A673 (cell line): ENCODE measurements at regions not wholly inside any gene's neighbourhood (a gene's known extent, or its start where the extent isn't known, plus 50 kb on each side); places are given as distances from the start of the nearest gene placed in this dataset.

Source experiments
- BruUV-seq: library from RNA; stranded (reverse); fragments of 400-500 nt; replicated peaks from 2 replicates; lab custom pipeline; 2021; lab: Mats Ljungman, UMichigan
- CTCF ChIA-PET: fragments of 300-600 bp; sonication (Branson Sonifier 250); formaldehyde crosslinking; loops from one replicate; lab custom pipeline; 2022; ENCODE audit warnings: antibody characterized with exemption; lab: Charles Lee
- POLR2A ChIA-PET: fragments of 300-600 bp; sonication (Branson Sonifier 250); formaldehyde crosslinking; loops from one replicate; lab custom pipeline; 2022; ENCODE audit warnings: antibody characterized with exemption; ENCODE audit not compliant: low non-redundant PET; lab: Charles Lee
- DNase-seq: peaks from one replicate; pipeline ENCODE4 v3.0.0-alpha.2; 2015; ENCODE audit warnings: low spot score
- H3K27ac ChIP-seq: fragments of 200-600 bp; sonication (generic); 2 replicates; pipeline ENCODE4 v1.5.1; 2016; ENCODE audit warnings: mixed run types, low read depth, mild to moderate bottlenecking, mixed read lengths, antibody characterized with exemption, low read length; ENCODE audit not compliant: poor library complexity, severe bottlenecking
- H3K27me3 ChIP-seq: fragments of 200-600 bp; sonication (generic); replicated peaks from 2 replicates; pipeline ENCODE4 v1.6.1; 2017; ENCODE audit warnings: mixed run types, low read depth, mild to moderate bottlenecking, mixed read lengths, antibody characterized with exemption, low read length; ENCODE audit not compliant: insufficient read depth, poor library complexity
- H3K36me3 ChIP-seq: fragments of 200-600 bp; sonication (generic); 2 replicates; pipeline ENCODE4 v1.6.1; 2016; ENCODE audit warnings: mixed run types, mild to moderate bottlenecking, mixed read lengths, antibody characterized with exemption, low read length; ENCODE audit not compliant: insufficient read depth, poor library complexity, severe bottlenecking
- H3K4me1 ChIP-seq: fragments of 200-600 bp; sonication (generic); 2 replicates; pipeline ENCODE4 v1.6.1; 2017; ENCODE audit warnings: mixed run types, mild to moderate bottlenecking, mixed read lengths, antibody characterized with exemption, low read length; ENCODE audit not compliant: insufficient read depth, poor library complexity, severe bottlenecking
- H3K4me3 ChIP-seq: fragments of 200-600 bp; sonication (generic); 2 replicates; pipeline ENCODE4 v1.5.1; 2016; ENCODE audit warnings: low read depth, mixed run types, mild to moderate bottlenecking, mixed read lengths, low read length; ENCODE audit not compliant: poor library complexity, severe bottlenecking
- H3K9me3 ChIP-seq: fragments of 200-600 bp; sonication (generic); 2 replicates; pipeline ENCODE4 v1.6.1; 2016; ENCODE audit warnings: mixed run types, low read depth, mild to moderate bottlenecking, mixed read lengths, antibody characterized with exemption, low read length; ENCODE audit not compliant: poor library complexity, severe bottlenecking
- CTCF ChIP-seq: fragments of 300-800, 200-600 bp; sonication (generic); conservative IDR thresholded peaks from 2 replicates; pipeline ENCODE4 v1.5.1; 2017; ENCODE audit warnings: low read depth, mild to moderate bottlenecking, antibody characterized with exemption, low read length, moderate library complexity, mixed read lengths
- EZH2 ChIP-seq: fragments of 200-600 bp; sonication (generic); IDR thresholded peaks from 2 replicates; pipeline ENCODE4 v1.6.1; 2017; ENCODE audit warnings: borderline replicate concordance, low read depth, mild to moderate bottlenecking, mixed read lengths, antibody characterized with exemption, low read length; ENCODE audit not compliant: poor library complexity, severe bottlenecking
- intact Hi-C: fragments of 100-400 bp; cut with micrococcal nuclease; formaldehyde crosslinking; loops from one replicate; pipeline ENCODE4 v1.10.0; 2022; ENCODE audit not compliant: unreplicated experiment

GRCh38 chr7:84591897-84592296 is 397.3 kb upstream of the SEMA3A start:
- no peaks in the 10 kb centered on the region for H3K27me3 ChIP-seq
- POLR2A ChIA-PET = no interaction called here
- H3K4me3 ChIP-seq = no peak overlapping the region
- BruUV-seq = no TSS peak
- H3K27ac ChIP-seq = no peak overlapping the region
- no peak for DNase-seq
- H3K36me3 ChIP-seq = no peaks in the 10 kb centered on the region
- CTCF ChIA-PET = no interaction called here
- intact Hi-C loops = no loop called here
- H3K9me3 ChIP-seq = no peaks in the 10 kb centered on the region
- H3K4me1 ChIP-seq = no peaks in the 10 kb centered on the region
- TF ChIP-seq CTCF = no peak
- no peak for TF ChIP-seq EZH2

- Histone ChIP-seq H3K27me3 (no peaks in the 10 kb centered on the region), H3K9me3 (no peaks in the 10 kb centered on the region), H3K36me3 (no peaks in the 10 kb centered on the region), H3K27ac (no peak overlapping the region), H3K4me1 (no peaks in the 10 kb centered on the region), H3K4me3 (no peak overlapping the region)
- CTCF ChIA-PET = no interaction called here
- no peak for TF ChIP-seq EZH2
- TF ChIP-seq CTCF = no peak
- intact Hi-C loops = no loop called here
- DNase-seq = no peak
- POLR2A ChIA-PET = no interaction called here
- BruUV-seq = no TSS peak
These were observed 394.4 kb upstream of the SEMA3A start for GRCh38 chr7:84589012-84589411.

GRCh38 chr7:84583331-84583730 is 388.7 kb upstream of the SEMA3A start:
- Histone ChIP-seq H3K27ac (no peak overlapping the region), H3K4me3 (no peak overlapping the region), H3K9me3 (no peaks in the 10 kb centered on the region), H3K27me3 (no peaks in the 10 kb centered on the region), H3K36me3 (no peaks in the 10 kb centered on the region), H3K4me1 (no peaks in the 10 kb centered on the region)
- no peak for DNase-seq
- no TSS peak for BruUV-seq
- ChIA-PET POLR2A (no interaction called here), CTCF (no interaction called here)
- no peak for TF ChIP-seq CTCF
- intact Hi-C loops = no loop called here
